NCI-H2171 (cell line): ENCODE measurements at regions not wholly inside any gene's neighbourhood (a gene's known extent, or its start where the extent isn't known, plus 50 kb on each side); places are given as distances from the start of the nearest gene placed in this dataset.

ENCODE experiments used
- DNase-seq: peaks from one replicate; lab custom pipeline; 2025; lab: John Stamatoyannopoulos, UW

GRCh38 chr3:99366663-99367429, 271.5 kb upstream of the COL8A1 start:
- no peak for DNase-seq

- DNase-seq, result no peak
Measured at GRCh38 chr3:99365979-99366378, 272.4 kb upstream of the COL8A1 start.

DNA sequence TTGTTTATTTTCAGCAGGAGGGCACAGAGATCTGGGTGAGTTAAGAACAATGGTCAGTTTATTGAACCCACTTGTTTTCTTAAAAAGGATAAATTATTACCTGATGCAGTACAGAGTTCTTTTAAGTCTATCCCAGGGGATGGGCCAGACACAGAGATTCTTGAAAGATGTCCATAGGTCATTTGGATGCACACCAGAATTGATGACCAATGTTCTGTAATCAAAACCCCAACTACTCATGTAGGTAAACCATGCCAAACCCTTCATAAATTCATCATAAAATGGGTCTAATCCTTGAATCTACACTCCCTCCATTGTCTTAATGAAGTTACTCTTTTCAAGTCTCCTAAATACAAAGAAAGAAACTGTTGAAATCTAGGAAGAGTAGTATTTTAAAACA, 273.0 kb upstream of the COL8A1 start:
- no peak for DNase-seq

DNA sequence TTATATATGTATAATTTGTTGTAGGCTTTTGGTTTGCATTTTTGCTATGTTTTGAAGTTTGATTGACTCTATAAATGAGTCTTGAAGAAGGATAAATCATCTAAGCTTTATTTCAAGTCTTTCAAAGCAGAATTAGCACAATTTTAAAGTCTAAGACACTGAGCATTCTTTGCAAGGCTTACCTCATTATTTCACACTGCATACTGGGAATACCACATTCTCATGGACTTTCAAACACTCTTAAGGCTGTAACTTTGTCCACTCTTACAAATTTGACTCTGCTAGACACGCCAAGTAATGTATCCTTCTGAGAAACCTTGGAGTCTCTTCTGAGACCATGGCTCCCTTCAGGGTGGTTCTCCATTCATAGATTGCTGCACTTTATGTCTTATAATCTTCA, 281.3 kb upstream of the COL8A1 start:
- DNase-seq, result no peak

GRCh38 chr3:99356696-99357095, 281.7 kb upstream of the COL8A1 start:
- no peak for DNase-seq

GRCh38 chr3:99355465-99355864, 282.9 kb upstream of the COL8A1 start:
- no peak for DNase-seq

DNA sequence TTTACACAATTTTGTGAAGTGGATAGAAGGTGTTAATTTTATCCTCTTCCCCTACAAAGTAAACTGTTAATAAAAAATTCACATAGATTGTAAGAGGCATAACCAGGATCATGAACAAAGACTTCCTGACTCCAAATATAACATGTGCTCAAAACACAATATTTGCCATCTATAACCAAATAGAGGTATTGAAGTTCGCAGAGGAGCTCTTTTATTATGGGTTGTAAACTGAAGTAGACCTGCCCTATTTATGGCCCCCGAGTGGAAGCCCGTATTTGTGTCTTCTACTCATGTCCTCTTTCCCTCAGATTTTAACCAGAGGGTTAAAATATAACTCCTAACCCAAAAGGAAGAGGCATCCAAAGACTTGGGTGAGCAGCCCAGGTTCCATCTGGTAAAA, 285.6 kb upstream of the COL8A1 start:
- DNase-seq, result no peak

DNA sequence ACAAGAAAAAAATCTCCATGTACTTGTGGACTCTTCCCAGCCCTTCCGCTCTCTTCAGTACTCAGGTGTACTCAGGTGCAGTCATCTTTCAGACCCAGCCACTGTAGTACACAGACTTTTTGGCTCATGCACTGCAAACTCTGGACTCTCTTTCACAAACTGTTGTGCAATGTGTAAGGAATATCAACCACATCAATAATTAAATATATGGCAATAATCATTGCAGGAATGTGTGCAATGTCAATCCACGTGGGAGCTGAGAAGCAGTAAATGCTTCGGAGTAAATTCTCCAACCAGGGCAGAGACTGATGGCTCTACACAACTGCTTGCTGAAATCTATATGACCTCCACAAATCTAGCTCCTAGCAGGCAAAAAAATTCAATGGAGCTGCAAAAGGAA, 287.3 kb upstream of the COL8A1 start:
- DNase-seq, result no peak

DNA sequence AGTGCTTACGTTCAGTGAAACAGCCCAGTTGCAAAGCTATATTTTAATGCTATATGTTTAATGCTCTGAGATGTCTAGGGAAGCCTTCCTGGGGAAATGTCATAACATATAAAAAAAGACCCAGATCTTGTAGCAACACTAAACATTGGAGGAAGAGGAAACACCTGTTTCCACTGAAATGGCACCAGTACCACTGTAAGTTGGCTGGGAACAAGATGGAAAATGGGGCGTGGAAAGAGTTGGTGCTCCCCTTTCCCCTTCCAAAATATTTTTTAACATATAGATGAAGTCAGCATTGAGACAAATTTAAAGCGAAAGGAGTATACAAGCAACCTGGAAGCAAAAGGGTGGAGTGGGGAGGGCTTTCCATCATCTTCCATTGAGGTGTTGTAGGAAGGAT, 289.9 kb upstream of the COL8A1 start:
- no peak for DNase-seq

DNA sequence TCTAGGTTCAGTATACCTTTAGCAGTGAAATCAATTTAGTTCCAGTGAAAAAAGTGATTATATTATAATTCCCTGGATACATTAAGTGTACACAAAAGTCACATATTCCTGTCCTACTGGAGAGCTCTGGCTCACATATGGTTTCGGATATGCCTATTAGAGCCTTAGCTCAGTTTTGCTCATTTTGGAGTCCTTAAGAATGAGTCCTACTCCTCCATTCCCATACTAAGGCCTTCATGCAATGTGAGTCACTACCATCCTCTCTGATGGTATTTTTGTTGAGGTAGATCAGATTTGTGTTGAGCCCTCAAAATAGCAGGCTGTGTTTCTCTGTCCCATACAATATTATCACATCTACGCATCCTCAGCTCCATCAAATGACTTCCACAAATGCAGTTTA, 294.2 kb upstream of the COL8A1 start:
- no peak for DNase-seq

- DNase-seq, result no peak
Measured at GRCh38 chr3:99342383-99342782, 296.0 kb upstream of the COL8A1 start.

DNA sequence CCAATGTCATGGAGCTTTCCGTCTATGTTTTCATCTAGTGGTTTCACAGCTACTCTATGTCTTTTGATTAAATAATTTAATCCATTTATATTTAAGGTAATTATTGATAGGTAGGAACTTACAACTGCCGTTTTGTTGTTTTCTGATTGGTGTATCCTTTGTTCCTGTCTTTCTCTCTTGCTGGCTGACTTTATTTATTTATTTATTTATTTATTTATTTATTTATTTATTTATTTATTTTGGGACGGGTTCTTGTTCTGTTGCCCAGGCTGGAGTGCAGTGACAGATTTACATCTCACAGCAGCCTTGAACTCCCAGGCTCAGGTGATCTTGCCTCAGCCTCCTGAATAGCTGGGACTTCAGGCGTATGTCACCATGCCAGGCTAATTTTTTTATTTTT, 299.2 kb upstream of the COL8A1 start:
- DNase-seq, result no peak

- DNase-seq, result no peak
Measured at GRCh38 chr3:99332718-99333117, 305.7 kb upstream of the COL8A1 start.

GRCh38 chr3:99332276-99332675, 306.1 kb upstream of the COL8A1 start:
- DNase-seq, result no peak

GRCh38 chr3:99330924-99331532, 307.4 kb upstream of the COL8A1 start:
- DNase-seq, result no peak

GRCh38 chr3:99330281-99330680, 308.1 kb upstream of the COL8A1 start:
- no peak for DNase-seq

GRCh38 chr3:99325402-99325801, 313.0 kb upstream of the COL8A1 start:
- DNase-seq, result no peak

- no peak for DNase-seq
Measured at GRCh38 chr3:99324636-99325203, 313.7 kb upstream of the COL8A1 start.

DNA sequence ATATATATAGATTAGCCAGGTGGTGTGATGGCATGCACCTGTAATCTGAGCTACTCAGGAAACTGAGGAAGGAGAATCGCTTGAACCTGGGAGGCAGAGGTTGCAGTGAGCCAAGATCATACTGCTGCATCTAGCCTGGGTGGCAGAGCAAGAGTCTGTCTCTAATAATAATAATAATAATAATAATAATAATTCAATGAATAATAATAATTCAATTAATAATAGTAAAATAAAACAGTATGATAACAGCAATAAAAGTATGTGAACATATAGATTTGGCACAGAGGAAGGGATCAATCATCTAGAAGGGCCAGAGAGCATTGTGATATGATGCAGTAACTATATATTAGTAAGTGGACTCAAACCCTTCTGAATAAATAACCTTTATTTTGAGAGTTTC, 314.5 kb upstream of the COL8A1 start:
- no peak for DNase-seq

- DNase-seq, result no peak
Measured at GRCh38 chr3:99322551-99322950, 315.8 kb upstream of the COL8A1 start.

- no peak for DNase-seq
Measured at GRCh38 chr3:99321261-99321660, 317.1 kb upstream of the COL8A1 start.

DNA sequence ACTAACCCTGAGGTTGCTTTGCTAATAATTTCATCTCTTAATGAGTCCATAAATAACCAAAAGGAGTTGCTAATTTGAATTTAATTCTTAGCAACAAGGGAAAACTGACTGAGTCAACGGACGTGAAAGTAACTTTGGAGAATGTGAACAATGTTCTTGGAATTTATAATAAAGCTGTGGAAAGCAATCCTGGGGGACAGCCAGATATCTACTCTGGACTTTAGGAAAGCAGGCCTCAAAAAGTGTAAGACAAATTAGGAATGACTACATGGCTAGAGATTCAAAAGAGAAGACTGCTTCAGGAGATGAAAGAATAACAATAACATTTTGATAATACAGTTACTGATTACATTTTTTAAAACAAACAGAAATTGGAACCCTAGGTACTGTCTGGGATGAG, 318.4 kb upstream of the COL8A1 start:
- no peak for DNase-seq

- no peak for DNase-seq
Measured at GRCh38 chr3:99319450-99319849, 318.9 kb upstream of the COL8A1 start.

GRCh38 chr3:99317201-99317600, 321.2 kb upstream of the COL8A1 start:
- DNase-seq, result no peak
